VCaP (cell line): ENCODE measurements at regions not wholly inside any gene's neighbourhood (a gene's known extent, or its start where the extent isn't known, plus 50 kb on each side); places are given as distances from the start of the nearest gene placed in this dataset.

Source experiments
- H3K27ac ChIP-seq: fragments of 450-650 bp; 2 replicates; pipeline ENCODE4 v1.5.1; 2017
- CTCF ChIP-seq: fragments of 450-650 bp; conservative IDR thresholded peaks from 2 replicates; pipeline ENCODE4 v1.5.1; 2017; ENCODE audit warnings: mild to moderate bottlenecking, moderate library complexity

GRCh38 chr7:82685214-82685613 is 241.6 kb upstream of the CACNA2D1 start:
- no peak for TF ChIP-seq CTCF

GRCh38 chr7:82678716-82679115 is 235.1 kb upstream of the CACNA2D1 start:
- TF ChIP-seq CTCF, result no peak
- peak overlapping the region; percentile 88 for H3K27ac ChIP-seq

More at GRCh38 chr7:82685214-82685613, 241.6 kb upstream of the CACNA2D1 start:
- H3K27ac ChIP-seq, result no peak overlapping the region

GRCh38 chr7:82678259-82678658 is 234.7 kb upstream of the CACNA2D1 start:
- TF ChIP-seq CTCF, result no peak
- peak overlapping the region; percentile 88 for H3K27ac ChIP-seq

- TF ChIP-seq CTCF, result no peak
- H3K27ac ChIP-seq, result peak overlapping the region; percentile 88
Measured at GRCh38 chr7:82677493-82677892, 233.9 kb upstream of the CACNA2D1 start.

GRCh38 chr7:82676777-82677463 is 233.3 kb upstream of the CACNA2D1 start:
- peak; percentile 32; the same call in 1 of the 2 replicates for TF ChIP-seq CTCF
- H3K27ac ChIP-seq, result peak overlapping the region; percentile 88

- no peak for TF ChIP-seq CTCF
Measured at GRCh38 chr7:82675396-82675795, 231.8 kb upstream of the CACNA2D1 start.

GRCh38 chr7:82674268-82674667 is 230.7 kb upstream of the CACNA2D1 start:
- no peak for TF ChIP-seq CTCF

More at GRCh38 chr7:82675396-82675795, 231.8 kb upstream of the CACNA2D1 start:
- no peak overlapping the region for H3K27ac ChIP-seq

More at GRCh38 chr7:82674268-82674667, 230.7 kb upstream of the CACNA2D1 start:
- no peak overlapping the region for H3K27ac ChIP-seq
